B cell (primary cell): ENCODE measurements at regions not wholly inside any gene's neighbourhood (a gene's known extent, or its start where the extent isn't known, plus 50 kb on each side); places are given as distances from the start of the nearest gene placed in this dataset.

Experiments
- ATAC-seq: fragments of 200-7000 bp; cut with Tn5 transposase; one replicate; pipeline ENCODE4 v1.10.0; 2021; ENCODE audit warnings: low read depth, mild to moderate bottlenecking, moderate number of reproducible peaks, moderate library complexity
- CTCF ChIA-PET: fragments of 350-600 bp; sonication (Branson Sonifier 250); formaldehyde crosslinking; loops from one replicate; lab custom pipeline; 2021; ENCODE audit warnings: antibody characterized with exemption, inconsistent platforms; lab: Charles Lee
- POLR2A ChIA-PET: fragments of 350-600 bp; sonication (Branson Sonifier 250); formaldehyde crosslinking; loops from one replicate; lab custom pipeline; 2021; ENCODE audit warnings: antibody characterized with exemption; lab: Charles Lee
- DNase-seq: peaks from one replicate; pipeline ENCODE4 v3.0.0; 2013
- H2AFZ ChIP-seq: 2 replicates; pipeline ENCODE4 v1.6.1; 2012; ENCODE audit warnings: mild to moderate bottlenecking, low read depth, low read length; ENCODE audit not compliant: insufficient read depth, poor library complexity, severe bottlenecking
- H3K27ac ChIP-seq, 2 donors: 1 replicate in 1 of 2; 2 replicates in 1 of 2; pipeline ENCODE4 v1.5.1; 2012 to 2013; ENCODE audit warnings: low read length in 2 of 2, mild to moderate bottlenecking in 2 of 2, moderate library complexity in 1 of 2
- H3K27me3 ChIP-seq, 4 experiments: fragments of 200-600 bp in 1 of 4; sonication (generic) in 1 of 4; replicated peaks in 1 of 4; 1 replicate in 2 of 4; 2 replicates in 2 of 4; pipeline versions ENCODE4 v1.6.1 to v1.7.0; 2013 to 2016; ENCODE audit warnings: low read length in 3 of 4, mild to moderate bottlenecking in 2 of 4, mixed read lengths in 1 of 4, moderate library complexity in 1 of 4; ENCODE audit not compliant: insufficient read depth in 4 of 4, control insufficient read depth in 3 of 4; ENCODE audit errors: control extremely low read depth in 1 of 4
- H3K36me3 ChIP-seq, 2 experiments: replicated peaks in 1 of 2; 1 replicate in 1 of 2; 2 replicates in 1 of 2; pipeline versions ENCODE4 v1.6.1 to v1.7.1; 2013; ENCODE audit warnings: low read length in 1 of 2; ENCODE audit not compliant: insufficient read depth in 2 of 2, control insufficient read depth in 1 of 2; ENCODE audit errors: control extremely low read depth in 1 of 2, extremely low read depth in 1 of 2
- H3K4me1 ChIP-seq, 2 donors: fragments of 200-600 bp in 1 of 2; sonication (generic) in 1 of 2; 1 replicate in 1 of 2; 2 replicates in 1 of 2; pipeline versions ENCODE4 v1.5.1 to v1.6.1; 2013 to 2017; ENCODE audit warnings: low read length in 2 of 2; ENCODE audit not compliant: control insufficient read depth in 2 of 2, insufficient read depth in 2 of 2
- H3K4me2 ChIP-seq: replicated peaks from 2 replicates; pipeline ENCODE3; 2012; ENCODE audit warnings: mild to moderate bottlenecking, low read depth, low read length; ENCODE audit not compliant: poor library complexity, severe bottlenecking
- H3K4me3 ChIP-seq, 5 experiments: fragments of 200-600 bp in 1 of 5; sonication (generic) in 1 of 5; 1 replicate in 3 of 5; 2 replicates in 2 of 5; pipeline versions ENCODE4 v1.5.1 to v1.7.0; 2011 to 2016; ENCODE audit warnings: low read length in 4 of 5, mild to moderate bottlenecking in 4 of 5, low read depth in 2 of 5, control low read depth in 1 of 5, moderate library complexity in 1 of 5; ENCODE audit not compliant: insufficient read depth in 1 of 5; ENCODE audit errors: control extremely low read depth in 1 of 5, extremely low read depth in 1 of 5
- H3K79me2 ChIP-seq: fragments of 200-600 bp; sonication (generic); one replicate; pipeline ENCODE4 v1.6.0; 2016; ENCODE audit warnings: low read length; ENCODE audit not compliant: control insufficient read depth, insufficient read depth
- H3K9ac ChIP-seq: fragments of 200-600 bp; sonication (generic); 2 replicates; pipeline ENCODE4 v1.6.1; 2017; ENCODE audit warnings: mild to moderate bottlenecking, low read length, moderate library complexity
- H3K9me3 ChIP-seq, 3 donors: one replicate each; pipeline versions ENCODE4 v1.6.1 to v1.7.1; 2013; ENCODE audit warnings: low read length in 2 of 3; ENCODE audit not compliant: control insufficient read depth in 2 of 3, insufficient read depth in 1 of 3; ENCODE audit errors: control extremely low read depth in 1 of 3
- H4K20me1 ChIP-seq: 2 replicates; pipeline ENCODE4 v1.6.0; 2012; ENCODE audit warnings: mild to moderate bottlenecking, low read length; ENCODE audit not compliant: insufficient read depth, control insufficient read depth, poor library complexity, severe bottlenecking
- H3K27ac Mint-ChIP-seq: one replicate; pipeline ENCODE4 v1.8.0; 2021; ENCODE audit warnings: mixed read lengths
- H3K27me3 Mint-ChIP-seq: one replicate; pipeline ENCODE4 v1.8.0; 2021; ENCODE audit warnings: mixed read lengths
- H3K4me1 Mint-ChIP-seq: one replicate; pipeline ENCODE4 v1.8.0; 2021; ENCODE audit warnings: mixed read lengths
- H3K4me3 Mint-ChIP-seq: one replicate; pipeline ENCODE4 v1.8.0; 2021; ENCODE audit warnings: mixed read lengths
- H3K9me3 Mint-ChIP-seq: one replicate; pipeline ENCODE4 v1.8.0; 2022; ENCODE audit warnings: mixed read lengths; ENCODE audit not compliant: insufficient read depth
- CTCF ChIP-seq: fragments of 200-600 bp; IDR thresholded peaks from one replicate; pipeline ENCODE4 v1.8.0; 2022; ENCODE audit warnings: antibody characterized with exemption, mild to moderate bottlenecking
- EZH2 ChIP-seq: IDR thresholded peaks from 2 replicates; pipeline ENCODE4 v1.6.1; 2012; ENCODE audit warnings: borderline replicate concordance, low read depth, mild to moderate bottlenecking, moderate library complexity, low read length; ENCODE audit not compliant: insufficient read depth, poor library complexity, severe bottlenecking
- WGBS: methylation state at CpG from one replicate; pipeline ENCODE4 v1.1.5; 2013; ENCODE audit warnings: missing lambda C conversion rate; ENCODE audit not compliant: insufficient coverage; 5-methylcytosine and 5-hydroxymethylcytosine counted together
- intact Hi-C: fragments of 100-400 bp; cut with micrococcal nuclease; formaldehyde crosslinking; loops from one replicate; pipeline ENCODE4 v1.10.0; 2022

- Histone ChIP-seq H2AFZ (no peak overlapping the region), H4K20me1 (no peaks in the 10 kb centered on the region), H3K4me2 (no peak overlapping the region), H3K9ac (no peak overlapping the region), H3K27ac (no peak overlapping the region), H3K79me2 (no peaks in the 10 kb centered on the region), H3K36me3 (no peaks in the 10 kb centered on the region), H3K4me1 (peaks cover 9 to 16% of the 10 kb centered on the region in 2 donors), H3K9me3 (no peaks in the 10 kb centered on the region), H3K27me3 (no peaks in the 10 kb centered on the region), H3K4me3 (no peak overlapping the region)
- H3K27ac Mint-ChIP-seq, result no peak overlapping the region
- DNase-seq (no peak), ATAC-seq (no peak)
- ChIA-PET CTCF (no interaction called here), POLR2A (no interaction called here)
- H3K4me3 Mint-ChIP-seq, result no peak overlapping the region
- H3K9me3 Mint-ChIP-seq, result no peaks in the 10 kb centered on the region
- intact Hi-C loops, result no loop called here
- TF ChIP-seq CTCF, result no peak
- TF ChIP-seq EZH2, result no peak
- H3K27me3 Mint-ChIP-seq, result peaks cover 8% of the 10 kb centered on the region
- peaks cover 20% of the 10 kb centered on the region for H3K4me1 Mint-ChIP-seq
These were observed 91.1 kb upstream of the RANBP3L start for GRCh38 chr5:36392818-36393217.

GRCh38 chr5:36393656-36394428, 92.1 kb upstream of the RANBP3L start:
- Histone ChIP-seq H3K9ac (no peak overlapping the region), H3K4me2 (no peak overlapping the region), H3K4me3 (no peak overlapping the region), H2AFZ (no peak overlapping the region), H3K79me2 (no peaks in the 10 kb centered on the region), H3K27me3 (no peaks in the 10 kb centered on the region), H3K27ac (no peak overlapping the region), H3K36me3 (no peaks in the 10 kb centered on the region), H3K4me1 (peaks cover 9 to 16% of the 10 kb centered on the region in 2 donors), H4K20me1 (no peaks in the 10 kb centered on the region), H3K9me3 (no peaks in the 10 kb centered on the region)
- POLR2A ChIA-PET, result interaction anchor here (0.6 kb wide), 1 partner anchor 688 kb away, joined by 3 read pairs; no protein-coding TSS in a partner anchor
- DNase-seq, result no peak
- no peak for ATAC-seq
- H3K27ac Mint-ChIP-seq, result no peak overlapping the region
- no CpG with 5 or more reads among the region's 4 CpGs for WGBS
- H3K4me3 Mint-ChIP-seq, result no peak overlapping the region
- intact Hi-C loops, result no loop called here
- peaks cover 20% of the 10 kb centered on the region for H3K4me1 Mint-ChIP-seq
- H3K27me3 Mint-ChIP-seq, result peaks cover 8% of the 10 kb centered on the region
- TF ChIP-seq CTCF (no peak), EZH2 (no peak)
- no peaks in the 10 kb centered on the region for H3K9me3 Mint-ChIP-seq
- CTCF ChIA-PET, result no interaction called here
